Endothelial cell of umbilical vein (primary cell): ENCODE measurements at regions not wholly inside any gene's neighbourhood (a gene's known extent, or its start where the extent isn't known, plus 50 kb on each side); places are given as distances from the start of the nearest gene placed in this dataset.

ENCODE experiments used
- BruUV-seq: library from RNA; stranded (reverse); fragments of 400-500 nt; replicated peaks from 2 replicates; lab custom pipeline; 2021; lab: Mats Ljungman, UMichigan
- CTCF ChIA-PET: fragments of 300-600, 350-600 bp; sonication (Branson Sonifier 250); formaldehyde crosslinking; loops from one replicate; lab custom pipeline; 2021; ENCODE audit warnings: antibody characterized with exemption, inconsistent platforms; lab: Charles Lee
- POLR2A ChIA-PET: fragments of 300-600, 350-600 bp; sonication (Branson Sonifier 250); formaldehyde crosslinking; loops from one replicate; lab custom pipeline; 2021; ENCODE audit warnings: antibody characterized with exemption, inconsistent platforms; lab: Charles Lee
- DNase-seq: peaks from one replicate; pipeline ENCODE4 v3.0.0-alpha.2; 2011; ENCODE audit warnings: low read depth, low spot score
- FAIRE-seq: peaks from 2 replicates; lab custom pipeline; 2011; peaks lifted over from hg19 to GRCh38; lab: Jason Lieb, UNC
- H2AFZ ChIP-seq: 2 replicates; pipeline ENCODE4 v1.6.0; 2012; ENCODE audit warnings: low read depth, low read length, control low read depth, inconsistent platforms
- H3K27ac ChIP-seq: 2 replicates; pipeline ENCODE4 v1.5.1; 2011; ENCODE audit warnings: low read depth, mild to moderate bottlenecking, control low read depth, low read length, moderate library complexity; ENCODE audit not compliant: insufficient read depth
- H3K27me3 ChIP-seq, 2 experiments: 2 replicates each; pipeline versions ENCODE4 v1.6.0 to v1.6.1; 2011; ENCODE audit warnings: low read length in 2 of 2, mixed read lengths in 1 of 2; ENCODE audit not compliant: control insufficient read depth in 2 of 2, insufficient read depth in 2 of 2
- H3K36me3 ChIP-seq, 2 experiments: 2 replicates in 1 of 2; 3 replicates in 1 of 2; pipeline ENCODE4 v1.5.1; 2011; ENCODE audit warnings: low read length in 2 of 2, mild to moderate bottlenecking in 1 of 2, moderate library complexity in 1 of 2; ENCODE audit not compliant: control insufficient read depth in 2 of 2, insufficient read depth in 2 of 2; ENCODE audit errors: extremely low read depth in 1 of 2
- H3K4me1 ChIP-seq: 3 replicates; pipeline ENCODE4 v1.5.1; 2011; ENCODE audit warnings: mild to moderate bottlenecking, low read length; ENCODE audit not compliant: control insufficient read depth, insufficient read depth; ENCODE audit errors: extremely low read depth
- H3K4me2 ChIP-seq: 2 replicates; pipeline ENCODE4 v1.6.1; 2011; ENCODE audit warnings: low read length, control low read depth, mixed read lengths; ENCODE audit not compliant: insufficient read depth
- H3K4me3 ChIP-seq, 3 experiments: fragments of 200-600 bp in 1 of 3; sonication (generic), shearing (Covaris generic) in 1 of 3; replicated peaks in 1 of 3; 2 replicates each; pipeline ENCODE4 v1.5.1; 2011 to 2016; ENCODE audit warnings: control low read depth in 3 of 3, low read length in 3 of 3, mild to moderate bottlenecking in 2 of 3, inconsistent platforms in 1 of 3, low read depth in 1 of 3, moderate library complexity in 1 of 3; ENCODE audit not compliant: insufficient read depth in 1 of 3
- H3K79me2 ChIP-seq: 2 replicates; pipeline ENCODE4 v1.6.0; 2012; ENCODE audit warnings: low read length, inconsistent platforms; ENCODE audit not compliant: control insufficient read depth, insufficient read depth
- H3K9ac ChIP-seq: replicated peaks from 2 replicates; pipeline ENCODE3; 2011; ENCODE audit warnings: low read length, control low read depth; ENCODE audit not compliant: insufficient read depth; ENCODE audit errors: extremely low read depth
- H3K9me1 ChIP-seq: replicated peaks from 3 replicates; pipeline ENCODE4 v1.6.0; 2011; ENCODE audit warnings: mild to moderate bottlenecking, low read length; ENCODE audit not compliant: control insufficient read depth, insufficient read depth; ENCODE audit errors: extremely low read depth
- H3K9me3 ChIP-seq: replicated peaks from 2 replicates; pipeline ENCODE4 v1.5.1; 2012; ENCODE audit warnings: low read length, inconsistent platforms; ENCODE audit not compliant: control insufficient read depth, insufficient read depth
- H4K20me1 ChIP-seq: replicated peaks from 2 replicates; pipeline ENCODE3; 2011; ENCODE audit warnings: mild to moderate bottlenecking, low read length; ENCODE audit not compliant: control insufficient read depth, insufficient read depth; ENCODE audit errors: extremely low read depth
- CTCF ChIP-seq, 2 donors: IDR thresholded peaks; 1 replicate in 1 of 2; 2 replicates in 1 of 2; pipeline ENCODE4 v1.5.1; 2011; ENCODE audit warnings: low read length in 2 of 2, mild to moderate bottlenecking in 2 of 2, moderate library complexity in 2 of 2, control low read depth in 1 of 2, inconsistent platforms in 1 of 2, low read depth in 1 of 2; ENCODE audit not compliant: insufficient read depth in 1 of 2; ENCODE audit errors: extremely low read depth in 1 of 2
- EZH2 ChIP-seq: IDR thresholded peaks from 2 replicates; pipeline ENCODE4 v1.6.1; 2012; ENCODE audit warnings: borderline replicate concordance, low read depth, mild to moderate bottlenecking, moderate library complexity, low read length, inconsistent platforms; ENCODE audit not compliant: severe bottlenecking
- FOS ChIP-seq: IDR thresholded peaks from 2 replicates; pipeline ENCODE4 v1.6.1; 2011; ENCODE audit warnings: mild to moderate bottlenecking, low read length, moderate library complexity, borderline replicate concordance; ENCODE audit not compliant: insufficient read depth
- GATA2 ChIP-seq: IDR thresholded peaks from 2 replicates; pipeline ENCODE4 v1.7.0; 2011; ENCODE audit warnings: low read depth, mild to moderate bottlenecking, moderate library complexity, mixed read lengths, low read length; ENCODE audit not compliant: insufficient read length, insufficient read depth
- JUN ChIP-seq: IDR thresholded peaks from 2 replicates; pipeline ENCODE4 v1.6.1; 2011; ENCODE audit warnings: borderline replicate concordance, low read depth; ENCODE audit not compliant: insufficient read length, insufficient read depth
- MAX ChIP-seq: IDR thresholded peaks from 2 replicates; pipeline ENCODE4 v1.6.1; 2011; ENCODE audit not compliant: insufficient read depth, insufficient read length
- MYC ChIP-seq: IDR thresholded peaks from one replicate; pipeline ENCODE4 v1.6.1; 2011; ENCODE audit warnings: mild to moderate bottlenecking, low read depth, low read length
- POLR2A ChIP-seq: IDR thresholded peaks from 2 replicates; pipeline ENCODE4 v1.6.1; 2012; ENCODE audit warnings: low read depth, mild to moderate bottlenecking, control low read depth, low read length
- POLR2AphosphoS5 ChIP-seq: IDR thresholded peaks from 2 replicates; pipeline ENCODE4 v1.6.1; 2012; ENCODE audit warnings: low read depth, mild to moderate bottlenecking, control low read depth, low read length, moderate library complexity; ENCODE audit not compliant: insufficient read depth
- dilution Hi-C: fragments of 300-500 bp; cut with MboI; formaldehyde crosslinking; loops from one replicate; pipeline ENCODE4 v1.15.0; 2019; ENCODE audit warnings: low sequenced_read_pairs; ENCODE audit not compliant: extremely low pct_ligation_motif_present
- intact Hi-C: fragments of 100-400 bp; cut with micrococcal nuclease; formaldehyde crosslinking; loops from one replicate; pipeline ENCODE4 v1.10.0; 2022

GRCh38 chr2:133846476-133846875 is 278.2 kb upstream of the NCKAP5 start:
- Histone ChIP-seq H3K9ac (no peak overlapping the region), H2AFZ (no peak overlapping the region), H3K9me3 (no peaks in the 10 kb centered on the region), H3K27ac (no peak overlapping the region), H3K4me1 (peaks cover 20% of the 10 kb centered on the region), H3K79me2 (no peaks in the 10 kb centered on the region), H3K9me1 (no peaks in the 10 kb centered on the region), H3K4me2 (no peak overlapping the region), H3K36me3 (no peaks in the 10 kb centered on the region), H4K20me1 (no peaks in the 10 kb centered on the region), H3K4me3 (no peak overlapping the region), H3K27me3 (no peaks in the 10 kb centered on the region)
- FAIRE-seq (no peak), DNase-seq (no peak)
- ChIA-PET POLR2A (no interaction called here), CTCF (interaction anchor here (1.1 to 5.4 kb wide), 2 partner anchors 67 to 1300 kb away, joined by 4 to 73 read pairs; no protein-coding TSS in a partner anchor)
- dilution Hi-C loops (no loop called here), intact Hi-C loops (loop anchor here (10.0 kb wide), 2 partner anchors 392 to 1502 kb away; no protein-coding TSS in a partner anchor)
- TF ChIP-seq POLR2A, result no peak
- no peak for TF ChIP-seq MAX
- no peak for TF ChIP-seq MYC
- no peak for TF ChIP-seq JUN
- TF ChIP-seq CTCF (IDR thresholded peaks at IDR 0.05; ENCODE audit: extremely low read depth in 1 of 2, insufficient read depth in 1 of 2, low read depth in 1 of 2, low read length in 2 of 2), result no peak
- no peak for TF ChIP-seq FOS
- no peak for TF ChIP-seq EZH2
- TF ChIP-seq POLR2AphosphoS5, result no peak
- TF ChIP-seq GATA2, result no peak
- BruUV-seq, result no TSS peak
